ENCODE measurements at regions not wholly inside any gene's neighbourhood (a gene's known extent, or its start where the extent isn't known, plus 50 kb on each side); places are given as distances from the start of the nearest gene placed in this dataset.

GRCh38 chr3:20683910-20684309, 497.9 kb upstream of the SGO1 start:
- Mint-ChIP-seq H3K36me3 (ENCODE audit: low read depth) (no peaks in the 10 kb centered on the region), H3K4me3 (no peak overlapping the region), H3K27ac (ENCODE audit: unreplicated experiment) (no peak overlapping the region), H3K27me3 (ENCODE audit: low read depth) (no peaks in the 10 kb centered on the region), H3K9me3 (peaks cover 10% of the 10 kb centered on the region), H3K4me1 (peaks cover 5% of the 10 kb centered on the region)
- no peak for DNase-seq (ENCODE audit: low read depth, low spot score)
- TF ChIP-seq CTCF (conservative IDR thresholded peaks at IDR 0.05), result no peak

- Mint-ChIP-seq H3K27ac (ENCODE audit: unreplicated experiment) (no peak overlapping the region), H3K27me3 (ENCODE audit: low read depth) (no peaks in the 10 kb centered on the region), H3K36me3 (ENCODE audit: low read depth) (no peaks in the 10 kb centered on the region), H3K9me3 (peaks cover 7% of the 10 kb centered on the region), H3K4me1 (peaks cover 5% of the 10 kb centered on the region), H3K4me3 (no peak overlapping the region)
- DNase-seq (ENCODE audit: low read depth, low spot score), result no peak
- TF ChIP-seq CTCF (conservative IDR thresholded peaks at IDR 0.05), result no peak
Observed at GRCh38 chr3:20682573-20682972, 496.6 kb upstream of the SGO1 start.

GRCh38 chr3:20680990-20681628, 495.1 kb upstream of the SGO1 start:
- Mint-ChIP-seq H3K4me3 (no peak overlapping the region), H3K27ac (ENCODE audit: unreplicated experiment) (no peak overlapping the region), H3K36me3 (ENCODE audit: low read depth) (no peaks in the 10 kb centered on the region), H3K27me3 (ENCODE audit: low read depth) (no peaks in the 10 kb centered on the region), H3K9me3 (peaks cover 2% of the 10 kb centered on the region), H3K4me1 (peaks cover 5% of the 10 kb centered on the region)
- DNase-seq (ENCODE audit: low read depth, low spot score), result no peak
- no peak for TF ChIP-seq CTCF (conservative IDR thresholded peaks at IDR 0.05)

GRCh38 chr3:20673866-20674265, 487.9 kb upstream of the SGO1 start:
- H3K4me1 Mint-ChIP-seq, result no peaks in the 10 kb centered on the region
- H3K27ac Mint-ChIP-seq (ENCODE audit: unreplicated experiment), result no peak overlapping the region
- no peak overlapping the region for H3K4me3 Mint-ChIP-seq
- H3K27me3 Mint-ChIP-seq (ENCODE audit: low read depth), result no peaks in the 10 kb centered on the region
- peaks cover 2% of the 10 kb centered on the region for H3K9me3 Mint-ChIP-seq
- no peaks in the 10 kb centered on the region for H3K36me3 Mint-ChIP-seq (ENCODE audit: low read depth)
- TF ChIP-seq CTCF (conservative IDR thresholded peaks at IDR 0.05), result no peak
- no peak for DNase-seq (ENCODE audit: low read depth, low spot score)

GRCh38 chr3:20669675-20670074, 483.7 kb upstream of the SGO1 start:
- DNase-seq (ENCODE audit: low read depth, low spot score), result no peak
- Mint-ChIP-seq H3K9me3 (no peaks in the 10 kb centered on the region), H3K4me1 (no peaks in the 10 kb centered on the region), H3K27ac (ENCODE audit: unreplicated experiment) (no peak overlapping the region), H3K27me3 (ENCODE audit: low read depth) (no peaks in the 10 kb centered on the region), H3K36me3 (ENCODE audit: low read depth) (no peaks in the 10 kb centered on the region), H3K4me3 (no peak overlapping the region)
- TF ChIP-seq CTCF (conservative IDR thresholded peaks at IDR 0.05), result no peak

All from neural crest cell (in vitro differentiated cells).